Pancreas (tissue), 10 donors: ENCODE measurements at regions not wholly inside any gene's neighbourhood (a gene's known extent, or its start where the extent isn't known, plus 50 kb on each side); places are given as distances from the start of the nearest gene placed in this dataset.

Experiments used
- ATAC-seq, 4 donors: fragments of 200-7000 bp; cut with Tn5 transposase; one replicate each; pipeline versions ENCODE4 v1.8.0 to v1.9.1; 2020; ENCODE audit warnings: mild to moderate bottlenecking in 4 of 4, moderate library complexity in 4 of 4
- DNase-seq, 6 donors: peaks; one replicate each; pipeline ENCODE4 v3.0.0-alpha.2; 2020
- FAIRE-seq: peaks from 2 replicates; lab custom pipeline; 2012; peaks lifted over from hg19 to GRCh38; lab: Jason Lieb, UNC
- H3K27ac ChIP-seq, 4 donors: fragments of 200-600 bp; sonication (generic); 1 replicate in 3 of 4; 2 replicates in 1 of 4; pipeline versions ENCODE4 v1.5.0 to v1.8.0; 2020
- H3K27me3 ChIP-seq, 4 donors: fragments of 200-600 bp; one replicate each; pipeline ENCODE4 v1.8.0; 2021
- H3K36me3 ChIP-seq, 3 donors: fragments of 200-600 bp; sonication (generic) in 1 of 3; one replicate each; pipeline versions ENCODE4 v1.5.0 to v1.8.0; 2020 to 2021
- H3K4me1 ChIP-seq, 3 donors: fragments of 200-600 bp; one replicate each; pipeline ENCODE4 v1.8.0; 2021
- H3K4me3 ChIP-seq, 4 donors: fragments of 200-600 bp; sonication (generic) in 2 of 4; one replicate each; pipeline versions ENCODE4 v1.5.0 to v1.8.0; 2020 to 2021
- H3K9me3 ChIP-seq, 4 donors: fragments of 200-600 bp; one replicate each; pipeline ENCODE4 v1.8.0; 2021
- WGBS, 2 donors: extraction: QIAGEN DNeasy Blood & Tissue Kit; methylation state at CpG; one replicate each; pipeline ENCODE4 v1.1.7; 2013; 5-methylcytosine and 5-hydroxymethylcytosine counted together
- intact Hi-C, 3 donors: fragments of 100-400 bp; cut with DNase I; formaldehyde crosslinking; loops; one replicate each; pipeline versions ENCODE4 v1.11.1 to v1.14.2; 2022
- TF ChIP-seq, protein P1 (sequence below), 4 donors: fragments of 200-600 bp; sonication (generic) in 3 of 4; IDR thresholded peaks; one replicate each; pipeline versions ENCODE4 v1.5.0 to v1.8.0; 2021; ENCODE audit warnings: antibody characterized with exemption in 4 of 4
- donor health status: healthy with polysubstance abuse.
- donor health status: DM: no; HTN: no; CAD: no; lungs with moderate emphysema.
- donor health status: DM: no; HTN: no; CAD: no.
- donor health status: control.
- donor health status: control.
- donor health status: Bipolar disorder and iron deficiency.
- donor health status: DM: yes; HTN: yes; CAD: no.
- donor health status: DM: no; HTN: no; CAD: no.
- donor health status: DM: no; HTN: no; CAD: no.
- donor health status: DM: yes; HTN: yes; CAD: no.

DNA sequence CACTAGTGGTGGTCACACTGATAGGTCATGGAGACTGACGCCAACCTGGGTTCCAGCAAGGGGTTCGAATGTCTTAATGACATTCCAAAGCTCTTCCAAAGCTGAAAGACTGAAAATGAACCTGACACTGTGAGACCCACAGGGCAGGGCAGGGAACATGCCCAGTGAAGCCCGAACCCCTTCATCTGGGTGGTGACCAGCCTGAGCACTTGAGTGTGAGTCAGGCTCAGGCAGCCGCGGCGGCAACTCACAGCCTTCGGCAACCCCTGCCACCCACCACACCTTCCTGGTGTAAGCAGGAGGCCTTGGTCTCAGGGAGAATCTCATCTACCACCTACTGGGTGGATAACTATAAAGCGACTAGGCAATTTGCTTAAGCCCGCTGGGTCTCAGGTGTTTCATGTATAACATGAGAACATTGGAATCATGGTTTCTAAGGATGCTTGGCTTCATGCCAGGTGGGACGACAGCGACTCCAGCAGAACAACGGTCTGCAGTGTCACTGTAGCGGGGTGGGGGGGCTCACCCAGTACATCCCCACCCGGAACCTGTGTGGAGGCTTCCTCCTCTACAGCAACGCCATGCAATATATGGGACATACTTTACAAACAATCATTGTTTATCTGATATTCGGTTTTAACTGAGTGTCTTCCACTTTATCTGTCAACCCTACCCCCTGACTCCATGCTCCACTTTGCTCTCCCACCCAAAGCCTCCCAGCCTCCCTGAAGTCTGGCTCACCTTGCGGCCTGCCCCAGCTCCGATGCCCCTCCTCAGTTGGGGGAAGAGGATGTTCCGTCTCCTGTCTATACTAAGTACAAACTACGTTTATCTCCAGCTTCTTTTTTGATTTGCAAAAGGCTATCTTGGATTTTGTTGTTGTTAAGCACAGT is 125.0 kb upstream of the MEF2A start:
- FAIRE-seq = no peak
- H3K4me1 ChIP-seq = peaks cover 0 to 8% (median 7%) of the 10 kb centered on the region in 3 donors
- TF ChIP-seq, protein P1, sequence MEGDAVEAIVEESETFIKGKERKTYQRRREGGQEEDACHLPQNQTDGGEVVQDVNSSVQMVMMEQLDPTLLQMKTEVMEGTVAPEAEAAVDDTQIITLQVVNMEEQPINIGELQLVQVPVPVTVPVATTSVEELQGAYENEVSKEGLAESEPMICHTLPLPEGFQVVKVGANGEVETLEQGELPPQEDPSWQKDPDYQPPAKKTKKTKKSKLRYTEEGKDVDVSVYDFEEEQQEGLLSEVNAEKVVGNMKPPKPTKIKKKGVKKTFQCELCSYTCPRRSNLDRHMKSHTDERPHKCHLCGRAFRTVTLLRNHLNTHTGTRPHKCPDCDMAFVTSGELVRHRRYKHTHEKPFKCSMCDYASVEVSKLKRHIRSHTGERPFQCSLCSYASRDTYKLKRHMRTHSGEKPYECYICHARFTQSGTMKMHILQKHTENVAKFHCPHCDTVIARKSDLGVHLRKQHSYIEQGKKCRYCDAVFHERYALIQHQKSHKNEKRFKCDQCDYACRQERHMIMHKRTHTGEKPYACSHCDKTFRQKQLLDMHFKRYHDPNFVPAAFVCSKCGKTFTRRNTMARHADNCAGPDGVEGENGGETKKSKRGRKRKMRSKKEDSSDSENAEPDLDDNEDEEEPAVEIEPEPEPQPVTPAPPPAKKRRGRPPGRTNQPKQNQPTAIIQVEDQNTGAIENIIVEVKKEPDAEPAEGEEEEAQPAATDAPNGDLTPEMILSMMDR (IDR thresholded peaks at IDR 0.05) = no peak

DNA sequence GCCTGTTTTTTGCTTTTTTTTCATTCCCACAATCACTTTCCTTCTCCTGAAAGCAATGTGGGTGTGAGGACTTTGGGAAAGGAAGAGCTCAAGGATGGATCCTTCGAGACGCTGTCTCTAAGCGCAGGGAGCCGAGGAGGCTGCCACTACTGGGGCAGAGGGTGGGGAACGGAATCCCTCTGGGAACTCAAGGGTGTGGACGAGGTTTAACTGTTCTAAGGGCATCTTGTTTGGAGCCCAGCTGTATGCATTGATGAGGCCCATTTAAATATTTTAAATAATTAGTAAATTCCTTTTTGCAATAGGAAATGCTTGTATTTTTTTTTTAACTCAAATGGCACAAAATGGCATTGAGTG is 124.4 kb upstream of the MEF2A start:
- DNase-seq = no peak
- Histone ChIP-seq H3K9me3 (no peaks in the 10 kb centered on the region), H3K4me3 (no peak overlapping the region), H3K36me3 (no peaks in the 10 kb centered on the region), H3K27ac (no peak overlapping the region), H3K4me1 (peaks cover 0 to 8% (median 7%) of the 10 kb centered on the region in 3 donors), H3K27me3 (no peaks in the 10 kb centered on the region)
- WGBS, 2 donors = 83 to 89% methylated on average over 6 of the region's 6 CpGs
- TF ChIP-seq, protein P1 (IDR thresholded peaks at IDR 0.05) = no peak
- FAIRE-seq = no peak
- no peak for ATAC-seq
- intact Hi-C loops = no loop called here

More for the DNA sequence above, 125.0 kb upstream of the MEF2A start:
- intact Hi-C loops = no loop called here
- ATAC-seq (no peak), DNase-seq (peak in 1 of 6 donors; percentile 30)
- Histone ChIP-seq H3K4me3 (no peak overlapping the region), H3K27me3 (no peaks in the 10 kb centered on the region), H3K36me3 (no peaks in the 10 kb centered on the region), H3K27ac (no peak overlapping the region), H3K9me3 (no peaks in the 10 kb centered on the region)
- WGBS, 2 donors = 81% methylated on average over 20 of the region's 20 CpGs

DNA sequence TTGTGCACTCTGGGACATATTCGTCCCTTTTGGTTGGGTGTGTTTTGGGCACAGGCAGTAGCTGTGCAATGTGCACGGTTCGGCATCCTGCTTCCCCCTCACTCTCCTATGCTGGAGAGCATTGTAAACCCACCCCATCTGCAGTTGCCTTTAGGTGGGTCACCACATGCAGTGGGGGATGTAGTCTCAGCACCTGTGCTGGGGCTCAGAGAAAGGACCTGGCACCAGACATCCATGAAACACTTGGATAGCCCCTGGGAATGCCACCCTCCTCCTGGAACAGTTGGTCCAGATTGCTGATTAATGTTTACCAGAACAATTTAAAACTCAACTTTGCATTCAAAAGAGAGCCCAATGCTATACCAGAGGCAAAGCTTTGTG is 123.9 kb upstream of the MEF2A start:
- H3K36me3 ChIP-seq = no peaks in the 10 kb centered on the region
- ATAC-seq = no peak
- intact Hi-C loops = no loop called here
- no peaks in the 10 kb centered on the region for H3K27me3 ChIP-seq
- WGBS, 2 donors = 81 to 83% methylated on average over 3 of the region's 3 CpGs
- DNase-seq = no peak
- TF ChIP-seq, protein P1 (IDR thresholded peaks at IDR 0.05) = no peak
- no peak for FAIRE-seq
- peaks cover 0 to 8% (median 7%) of the 10 kb centered on the region in 3 donors for H3K4me1 ChIP-seq
- H3K4me3 ChIP-seq = no peak overlapping the region
- no peak overlapping the region for H3K27ac ChIP-seq
- no peaks in the 10 kb centered on the region for H3K9me3 ChIP-seq

DNA sequence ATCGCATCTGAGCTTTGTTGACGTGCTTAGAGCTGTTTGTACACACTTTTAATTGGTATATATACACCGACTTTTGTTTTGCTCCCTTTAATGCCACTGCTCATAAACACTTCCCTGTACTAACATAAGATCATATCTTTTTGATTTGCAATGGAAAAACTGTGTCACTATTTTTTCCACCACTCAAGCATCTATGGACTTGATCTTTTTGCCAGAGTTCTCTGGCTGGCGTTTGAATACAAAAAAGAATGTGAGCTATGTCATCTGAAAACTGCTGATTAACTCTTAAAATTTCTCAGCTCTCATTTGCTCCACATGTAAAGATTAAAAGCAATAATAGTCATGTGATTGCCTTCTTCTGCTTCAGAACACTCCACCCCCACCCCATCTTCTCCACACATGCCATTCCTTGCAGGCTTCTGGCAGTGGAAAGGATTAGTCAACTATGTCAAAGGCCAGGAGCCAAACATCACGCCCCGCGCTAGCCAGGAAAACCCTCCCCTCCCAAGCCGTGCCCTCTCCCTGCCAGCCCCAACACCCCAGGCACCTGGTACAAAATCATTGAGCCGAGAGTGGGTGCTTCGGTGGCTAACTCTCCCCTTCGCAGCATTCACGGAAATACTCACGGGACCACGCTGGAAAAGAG is 123.4 kb upstream of the MEF2A start:
- Histone ChIP-seq H3K27ac (no peak overlapping the region), H3K27me3 (no peaks in the 10 kb centered on the region), H3K36me3 (no peaks in the 10 kb centered on the region), H3K4me3 (no peak overlapping the region), H3K9me3 (no peaks in the 10 kb centered on the region), H3K4me1 (peaks cover 0 to 8% (median 7%) of the 10 kb centered on the region in 3 donors)
- TF ChIP-seq, protein P1 (IDR thresholded peaks at IDR 0.05) = no peak
- intact Hi-C loops = no loop called here
- peak in 1 of 6 donors; percentile 45 for DNase-seq
- 40 to 43% methylated on average over 14 of the region's 14 CpGs for WGBS, 2 donors
- FAIRE-seq = no peak
- ATAC-seq = peak; percentile 64 to 79 (median 74)
